Spinal cord (tissue), 9 donors: ENCODE measurements at regions not wholly inside any gene's neighbourhood (a gene's known extent, or its start where the extent isn't known, plus 50 kb on each side); places are given as distances from the start of the nearest gene placed in this dataset.

Experiments used
- DNase-seq, 6 donors: peaks; one replicate each; pipeline versions ENCODE4 v3.0.0 to v3.0.0-alpha.2; 2013 to 2015; ENCODE audit warnings: low spot score in 6 of 6, low read depth in 4 of 6
- H3K27ac ChIP-seq: one replicate; pipeline ENCODE4 v1.5.1; 2013; ENCODE audit warnings: low read depth, low read length, control low read depth
- H3K27me3 ChIP-seq: one replicate; pipeline ENCODE4 v1.6.1; 2013; ENCODE audit warnings: low read length; ENCODE audit not compliant: control insufficient read depth, insufficient read depth
- H3K36me3 ChIP-seq: one replicate; pipeline ENCODE4 v1.6.1; 2013; ENCODE audit warnings: low read length; ENCODE audit not compliant: control insufficient read depth, insufficient read depth
- H3K4me1 ChIP-seq: one replicate; pipeline ENCODE4 v1.6.1; 2013; ENCODE audit warnings: low read length; ENCODE audit not compliant: control insufficient read depth, insufficient read depth
- H3K4me3 ChIP-seq: one replicate; pipeline ENCODE4 v1.5.1; 2013; ENCODE audit warnings: low read depth, low read length, control low read depth
- H3K9me3 ChIP-seq: one replicate; pipeline ENCODE4 v1.6.1; 2013; ENCODE audit warnings: low read length; ENCODE audit not compliant: control insufficient read depth, insufficient read depth
- WGBS: methylation state at CpG from one replicate; pipeline ENCODE4 v1.1.5; 2013; ENCODE audit warnings: missing lambda C conversion rate; ENCODE audit not compliant: insufficient coverage; 5-methylcytosine and 5-hydroxymethylcytosine counted together
- donor health status: healthy.

DNA sequence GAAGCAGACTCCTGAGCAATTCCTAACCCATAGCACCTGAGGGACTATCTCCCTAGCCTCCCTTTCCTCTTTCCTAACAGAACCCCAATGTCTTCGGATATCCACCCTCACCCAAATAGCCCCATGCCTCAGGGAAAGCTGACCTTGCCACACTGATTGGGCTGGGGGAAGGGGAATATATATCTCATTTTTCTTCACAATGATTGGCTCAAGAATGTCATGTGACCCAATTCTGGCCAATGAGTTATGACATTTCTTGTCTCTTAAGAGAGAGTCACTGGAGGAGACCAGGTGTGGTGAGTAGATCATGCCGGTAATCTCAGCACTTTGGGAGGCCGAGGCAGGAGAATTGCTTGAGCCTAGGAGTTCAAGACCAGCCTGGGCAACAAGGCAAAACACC, 71.9 kb upstream of the NLK start:
- 100% methylated on average over 2 of the region's 3 CpGs for WGBS
- no peaks in the 10 kb centered on the region for H3K36me3 ChIP-seq
- H3K4me1 ChIP-seq, result peaks cover 5% of the 10 kb centered on the region
- no peak overlapping the region for H3K27ac ChIP-seq
- H3K27me3 ChIP-seq, result no peaks in the 10 kb centered on the region
- no peaks in the 10 kb centered on the region for H3K9me3 ChIP-seq
- no peak overlapping the region for H3K4me3 ChIP-seq
- no peak for DNase-seq

DNA sequence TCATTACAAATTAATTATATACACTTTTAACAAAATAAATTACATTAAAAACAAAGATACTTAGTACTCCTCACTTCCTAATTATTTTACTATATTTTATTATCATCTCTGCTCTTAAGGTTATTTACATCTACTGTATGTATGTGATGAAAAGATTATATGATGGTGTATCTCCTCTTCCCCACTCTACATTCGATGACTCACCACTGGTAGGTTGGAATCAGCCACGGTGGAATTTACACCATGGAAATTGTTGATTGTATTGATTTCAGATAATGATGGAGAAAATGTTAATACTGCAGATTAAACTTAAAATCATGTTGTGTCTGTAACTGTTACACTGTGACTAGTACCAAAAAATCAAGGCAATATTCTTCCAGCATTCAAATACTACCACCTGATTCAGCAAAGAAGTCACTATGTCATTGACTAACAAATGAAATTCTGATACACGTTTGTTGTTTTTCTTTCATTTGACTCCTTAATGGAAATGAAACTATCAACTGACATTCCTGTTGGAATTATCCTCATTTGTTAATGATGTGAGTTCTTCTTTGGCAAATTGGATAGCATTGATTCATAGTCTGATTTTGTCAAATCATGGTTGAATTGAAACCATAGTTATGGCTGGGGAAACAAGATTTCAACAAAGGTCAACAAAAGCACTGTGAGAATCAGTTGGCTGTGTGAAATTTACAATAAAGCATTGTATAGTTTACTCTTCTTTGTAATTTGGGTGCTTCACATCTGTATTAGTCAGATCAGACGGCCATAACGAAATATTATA, 69.0 kb upstream of the NLK start:
- no CpG with 5 or more reads among the region's 5 CpGs for WGBS
- Histone ChIP-seq H3K9me3 (no peaks in the 10 kb centered on the region), H3K36me3 (no peaks in the 10 kb centered on the region), H3K4me1 (peaks cover 1% of the 10 kb centered on the region), H3K27me3 (no peaks in the 10 kb centered on the region), H3K4me3 (no peak overlapping the region), H3K27ac (no peak overlapping the region)
- DNase-seq, result no peak

DNA sequence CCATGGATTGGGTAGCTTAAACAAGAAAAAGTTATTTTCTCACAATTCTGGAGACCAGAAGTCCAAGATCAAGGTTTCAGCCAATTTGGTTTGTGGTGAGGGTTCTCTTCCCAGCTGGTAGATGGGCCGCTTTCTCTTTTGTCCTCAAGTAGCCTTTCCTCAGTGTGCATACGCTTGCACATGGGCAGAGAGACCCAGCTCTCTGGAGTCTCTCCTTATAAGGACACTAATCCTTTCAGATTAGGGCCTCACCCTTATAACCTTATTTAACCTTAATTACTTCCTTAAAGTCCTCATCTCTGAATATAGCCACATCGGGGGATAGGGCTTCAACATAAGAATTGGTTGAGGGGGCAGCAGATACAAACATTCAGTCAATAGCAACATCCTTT, 68.4 kb upstream of the NLK start:
- 100% methylated on average over 2 of the region's 3 CpGs for WGBS
- no peaks in the 10 kb centered on the region for H3K36me3 ChIP-seq
- H3K27ac ChIP-seq, result no peak overlapping the region
- no peak overlapping the region for H3K4me3 ChIP-seq
- no peak for DNase-seq
- H3K9me3 ChIP-seq, result no peaks in the 10 kb centered on the region
- no peaks in the 10 kb centered on the region for H3K27me3 ChIP-seq
- no peaks in the 10 kb centered on the region for H3K4me1 ChIP-seq

DNA sequence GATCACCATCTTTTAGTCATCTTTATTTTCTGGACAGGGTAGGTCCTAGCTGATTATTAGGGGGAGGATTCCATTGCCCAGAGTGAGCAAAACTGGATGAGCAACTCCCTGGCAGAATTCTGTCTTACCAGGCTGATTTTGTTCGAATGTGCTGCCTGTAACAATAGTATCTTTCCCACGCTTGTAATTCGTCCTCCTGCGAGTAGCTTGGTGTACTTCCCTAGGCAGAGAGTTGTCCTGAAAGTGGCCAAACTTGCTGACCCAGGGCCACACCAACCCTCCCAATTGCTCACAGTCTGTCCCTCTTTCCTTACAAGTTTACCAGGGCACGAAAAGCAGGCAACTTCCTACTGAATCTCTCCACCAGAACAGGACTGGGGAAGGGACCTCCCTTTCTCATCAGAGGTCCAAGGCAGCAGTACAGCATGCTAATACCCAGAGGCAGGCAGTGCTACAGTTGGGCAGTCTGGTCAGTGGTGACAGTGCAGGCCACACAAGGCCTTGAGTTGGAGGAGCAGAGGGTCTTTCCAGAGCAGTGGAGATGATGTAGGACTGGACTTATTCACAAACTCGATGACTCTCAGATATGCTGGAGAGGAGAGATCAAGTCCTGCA, 67.8 kb upstream of the NLK start:
- Histone ChIP-seq H3K36me3 (no peaks in the 10 kb centered on the region), H3K27ac (no peak overlapping the region), H3K4me3 (no peak overlapping the region), H3K9me3 (no peaks in the 10 kb centered on the region), H3K27me3 (no peaks in the 10 kb centered on the region), H3K4me1 (no peaks in the 10 kb centered on the region)
- DNase-seq, result no peak
- WGBS, result 84% methylated on average over 6 of the region's 6 CpGs

DNA sequence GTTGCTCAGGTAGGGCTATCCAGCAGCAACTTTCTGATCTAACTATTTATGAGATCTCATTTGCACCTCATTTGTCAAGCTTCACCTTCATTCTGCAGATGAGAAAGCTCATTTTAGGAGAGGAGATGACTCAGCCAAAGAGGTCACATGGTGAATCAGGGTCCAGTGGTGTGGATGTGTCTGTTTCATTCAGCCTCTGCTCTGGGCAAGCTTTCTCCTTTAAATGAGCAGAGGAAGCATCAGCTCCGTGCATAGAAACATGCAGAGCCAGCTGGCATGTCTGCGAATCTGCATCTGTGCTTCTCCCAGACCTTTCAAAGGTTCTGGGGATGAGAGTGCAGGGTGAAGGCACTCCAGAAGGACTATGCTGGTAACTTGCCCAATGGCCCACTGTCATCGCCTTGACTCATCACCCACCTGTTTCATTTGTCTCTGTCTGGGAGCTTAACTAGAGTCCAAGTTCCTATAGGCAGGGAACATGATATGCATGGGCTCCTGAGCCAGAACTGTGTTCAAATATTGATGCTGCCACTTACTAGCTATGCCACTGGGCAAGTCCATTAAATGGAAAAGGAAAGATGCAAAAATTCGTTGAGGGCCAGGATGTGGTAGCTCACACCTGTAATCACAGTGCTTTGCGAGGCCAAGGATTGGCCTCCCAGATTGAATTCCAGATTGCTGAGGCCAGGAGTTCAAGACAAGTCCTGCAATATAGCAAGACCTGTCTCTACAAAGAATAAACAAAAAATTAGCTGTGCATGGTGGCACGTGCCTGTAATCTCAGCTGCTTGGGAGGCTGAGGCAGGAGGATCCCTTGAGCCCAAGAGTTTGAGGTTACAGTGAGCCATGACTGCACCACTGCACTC, 67.1 kb upstream of the NLK start:
- Histone ChIP-seq H3K27me3 (no peaks in the 10 kb centered on the region), H3K4me1 (no peaks in the 10 kb centered on the region), H3K36me3 (no peaks in the 10 kb centered on the region), H3K4me3 (no peak overlapping the region), H3K27ac (no peak overlapping the region), H3K9me3 (no peaks in the 10 kb centered on the region)
- 71% methylated on average over 6 of the region's 6 CpGs for WGBS
- peak in 2 of 6 donors; percentile 16 to 30 for DNase-seq

DNA sequence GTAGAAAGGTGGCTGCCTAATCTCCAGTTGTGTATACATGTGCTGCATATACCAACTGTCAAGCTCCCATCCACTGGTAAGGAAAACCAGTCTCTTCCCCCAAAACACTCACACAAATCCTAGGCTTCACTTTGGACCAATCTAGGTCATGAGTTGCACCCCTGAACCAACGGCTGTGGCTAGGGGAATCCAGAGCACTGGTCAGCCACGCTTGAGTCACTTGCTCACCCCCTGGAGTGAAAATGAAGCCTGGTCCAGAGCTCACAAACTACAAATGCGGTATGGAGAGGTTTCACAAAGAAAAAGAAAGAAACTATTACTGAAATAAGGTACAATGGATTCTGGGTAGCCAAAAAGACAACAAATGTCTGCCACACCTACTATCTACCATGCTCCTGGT, 66.1 kb upstream of the NLK start:
- no peaks in the 10 kb centered on the region for H3K36me3 ChIP-seq

DNA sequence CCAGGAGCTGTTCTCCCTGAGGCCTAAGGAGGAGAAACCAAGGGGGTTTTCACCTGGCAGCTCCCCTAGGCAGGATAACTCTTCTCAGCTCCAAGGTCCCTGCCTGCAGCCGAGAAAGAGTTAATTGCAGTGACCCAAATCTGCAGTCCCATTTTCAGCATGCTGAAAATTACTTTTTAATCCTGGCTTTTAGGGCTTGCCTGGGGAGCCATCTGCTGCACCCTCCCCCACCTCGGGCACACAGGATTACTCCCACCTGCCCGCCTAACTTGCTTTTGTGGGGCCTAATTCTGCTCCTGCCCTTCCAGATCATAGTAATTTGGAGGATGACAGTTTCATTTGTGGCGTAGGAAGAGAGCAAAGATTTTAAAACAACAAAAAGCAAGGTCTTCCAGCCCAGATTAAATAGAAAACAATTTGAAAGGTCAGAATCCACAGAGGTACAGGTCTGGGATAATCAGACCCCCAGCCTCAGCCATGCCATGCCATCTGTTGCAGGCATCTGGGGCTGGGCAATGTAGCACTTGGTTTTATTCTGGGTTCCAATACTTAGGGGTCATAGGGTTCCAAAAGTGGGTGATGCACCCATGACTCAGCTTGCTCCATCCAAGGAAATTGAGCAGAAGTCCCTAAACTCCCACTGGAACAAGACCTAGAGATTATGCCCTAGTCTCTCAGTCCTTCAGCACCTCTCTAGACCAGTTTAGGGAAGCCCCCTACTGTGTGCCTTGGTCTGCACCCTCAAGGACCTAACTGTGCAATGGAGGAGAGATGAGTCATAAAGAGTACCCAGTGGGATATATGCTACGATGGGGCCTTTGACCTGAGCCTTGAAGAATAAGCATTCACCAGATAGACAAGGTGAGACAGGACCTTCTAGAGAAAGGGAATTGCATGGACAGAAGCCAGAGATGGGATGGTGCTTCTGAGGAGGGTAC, 64.5 kb upstream of the NLK start:
- H3K36me3 ChIP-seq, result no peaks in the 10 kb centered on the region
- H3K27ac ChIP-seq, result no peak overlapping the region
- H3K27me3 ChIP-seq, result no peaks in the 10 kb centered on the region
- no peak for DNase-seq
- no peak overlapping the region for H3K4me3 ChIP-seq
- no peaks in the 10 kb centered on the region for H3K4me1 ChIP-seq
- WGBS, result 100% methylated on average over 2 of the region's 5 CpGs
- no peaks in the 10 kb centered on the region for H3K9me3 ChIP-seq

More for the DNA sequence above, 66.1 kb upstream of the NLK start:
- Histone ChIP-seq H3K4me3 (no peak overlapping the region), H3K9me3 (no peaks in the 10 kb centered on the region), H3K27me3 (no peaks in the 10 kb centered on the region), H3K27ac (no peak overlapping the region), H3K4me1 (no peaks in the 10 kb centered on the region)
- WGBS, result no CpG with 5 or more reads among the region's 3 CpGs
- DNase-seq, result no peak

DNA sequence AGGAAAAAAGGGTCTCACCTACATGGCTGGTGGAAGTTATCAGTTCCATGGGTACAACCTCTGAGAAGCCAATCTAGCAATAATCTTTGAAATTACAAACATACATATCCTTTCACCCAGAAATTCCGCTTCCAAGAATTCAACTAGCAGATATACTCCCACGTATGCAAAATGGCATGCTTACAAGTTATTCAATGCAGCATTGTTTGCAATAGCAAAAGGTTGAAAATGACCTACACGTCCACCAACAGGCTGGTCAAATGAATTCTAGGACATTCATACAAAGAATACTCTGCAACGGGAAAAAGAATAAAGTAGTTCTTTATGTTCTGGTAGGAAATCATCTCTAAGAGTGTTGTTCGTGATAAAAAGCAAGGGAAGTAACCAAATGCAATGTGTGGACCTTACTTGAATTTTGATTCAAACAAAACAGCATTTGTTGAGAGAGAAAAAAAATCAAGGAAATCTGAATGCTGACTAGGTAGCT, 63.7 kb upstream of the NLK start:
- Histone ChIP-seq H3K27ac (no peak overlapping the region), H3K4me1 (no peaks in the 10 kb centered on the region), H3K4me3 (no peak overlapping the region), H3K36me3 (no peaks in the 10 kb centered on the region), H3K9me3 (no peaks in the 10 kb centered on the region), H3K27me3 (no peaks in the 10 kb centered on the region)
- 64% methylated on average over 2 of the region's 5 CpGs for WGBS
- no peak for DNase-seq

DNA sequence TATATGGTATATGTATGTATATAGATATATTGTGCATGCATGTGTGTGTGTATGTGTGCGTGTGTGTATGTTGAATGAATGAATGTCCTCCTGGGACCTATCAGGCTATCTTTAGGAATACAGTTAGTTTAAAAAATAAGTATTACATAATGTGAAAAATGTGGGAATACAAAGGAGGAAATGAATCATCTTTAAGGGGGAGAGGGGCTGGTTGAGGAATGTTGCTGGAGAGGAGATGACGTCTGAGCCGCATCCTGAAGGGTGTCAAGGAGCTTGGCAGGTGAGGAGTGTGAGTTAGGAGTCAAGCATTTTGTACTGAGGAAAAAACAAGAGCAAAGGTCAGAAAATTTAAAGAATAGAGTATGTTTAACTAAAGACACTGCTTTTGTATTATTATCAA, 62.4 kb upstream of the NLK start:
- Histone ChIP-seq H3K9me3 (no peaks in the 10 kb centered on the region), H3K4me3 (no peak overlapping the region), H3K4me1 (peaks cover 4% of the 10 kb centered on the region), H3K36me3 (no peaks in the 10 kb centered on the region), H3K27me3 (no peaks in the 10 kb centered on the region), H3K27ac (no peak overlapping the region)
- 91% methylated on average over 3 of the region's 3 CpGs for WGBS
- DNase-seq, result no peak
